Endothelial cell of umbilical vein (primary cell): ENCODE measurements at regions not wholly inside any gene's neighbourhood (a gene's known extent, or its start where the extent isn't known, plus 50 kb on each side); places are given as distances from the start of the nearest gene placed in this dataset.

Experiments used
- BruUV-seq: library from RNA; stranded (reverse); fragments of 400-500 nt; replicated peaks from 2 replicates; lab custom pipeline; 2021; lab: Mats Ljungman, UMichigan
- CTCF ChIA-PET: fragments of 300-600, 350-600 bp; sonication (Branson Sonifier 250); formaldehyde crosslinking; loops from one replicate; lab custom pipeline; 2021; ENCODE audit warnings: antibody characterized with exemption, inconsistent platforms; lab: Charles Lee
- POLR2A ChIA-PET: fragments of 300-600, 350-600 bp; sonication (Branson Sonifier 250); formaldehyde crosslinking; loops from one replicate; lab custom pipeline; 2021; ENCODE audit warnings: antibody characterized with exemption, inconsistent platforms; lab: Charles Lee
- DNase-seq: peaks from one replicate; pipeline ENCODE4 v3.0.0-alpha.2; 2011; ENCODE audit warnings: low read depth, low spot score
- FAIRE-seq: peaks from 2 replicates; lab custom pipeline; 2011; peaks lifted over from hg19 to GRCh38; lab: Jason Lieb, UNC
- H2AFZ ChIP-seq: 2 replicates; pipeline ENCODE4 v1.6.0; 2012; ENCODE audit warnings: low read depth, low read length, control low read depth, inconsistent platforms
- H3K27ac ChIP-seq: 2 replicates; pipeline ENCODE4 v1.5.1; 2011; ENCODE audit warnings: low read depth, mild to moderate bottlenecking, control low read depth, low read length, moderate library complexity; ENCODE audit not compliant: insufficient read depth
- H3K27me3 ChIP-seq, 2 experiments: 2 replicates each; pipeline versions ENCODE4 v1.6.0 to v1.6.1; 2011; ENCODE audit warnings: low read length in 2 of 2, mixed read lengths in 1 of 2; ENCODE audit not compliant: control insufficient read depth in 2 of 2, insufficient read depth in 2 of 2
- H3K36me3 ChIP-seq, 2 experiments: 2 replicates in 1 of 2; 3 replicates in 1 of 2; pipeline ENCODE4 v1.5.1; 2011; ENCODE audit warnings: low read length in 2 of 2, mild to moderate bottlenecking in 1 of 2, moderate library complexity in 1 of 2; ENCODE audit not compliant: control insufficient read depth in 2 of 2, insufficient read depth in 2 of 2; ENCODE audit errors: extremely low read depth in 1 of 2
- H3K4me1 ChIP-seq: 3 replicates; pipeline ENCODE4 v1.5.1; 2011; ENCODE audit warnings: mild to moderate bottlenecking, low read length; ENCODE audit not compliant: control insufficient read depth, insufficient read depth; ENCODE audit errors: extremely low read depth
- H3K4me2 ChIP-seq: 2 replicates; pipeline ENCODE4 v1.6.1; 2011; ENCODE audit warnings: low read length, control low read depth, mixed read lengths; ENCODE audit not compliant: insufficient read depth
- H3K4me3 ChIP-seq, 3 experiments: fragments of 200-600 bp in 1 of 3; sonication (generic), shearing (Covaris generic) in 1 of 3; replicated peaks in 1 of 3; 2 replicates each; pipeline ENCODE4 v1.5.1; 2011 to 2016; ENCODE audit warnings: control low read depth in 3 of 3, low read length in 3 of 3, mild to moderate bottlenecking in 2 of 3, inconsistent platforms in 1 of 3, low read depth in 1 of 3, moderate library complexity in 1 of 3; ENCODE audit not compliant: insufficient read depth in 1 of 3
- H3K79me2 ChIP-seq: 2 replicates; pipeline ENCODE4 v1.6.0; 2012; ENCODE audit warnings: low read length, inconsistent platforms; ENCODE audit not compliant: control insufficient read depth, insufficient read depth
- H3K9ac ChIP-seq: replicated peaks from 2 replicates; pipeline ENCODE3; 2011; ENCODE audit warnings: low read length, control low read depth; ENCODE audit not compliant: insufficient read depth; ENCODE audit errors: extremely low read depth
- H3K9me1 ChIP-seq: replicated peaks from 3 replicates; pipeline ENCODE4 v1.6.0; 2011; ENCODE audit warnings: mild to moderate bottlenecking, low read length; ENCODE audit not compliant: control insufficient read depth, insufficient read depth; ENCODE audit errors: extremely low read depth
- H3K9me3 ChIP-seq: replicated peaks from 2 replicates; pipeline ENCODE4 v1.5.1; 2012; ENCODE audit warnings: low read length, inconsistent platforms; ENCODE audit not compliant: control insufficient read depth, insufficient read depth
- H4K20me1 ChIP-seq: replicated peaks from 2 replicates; pipeline ENCODE3; 2011; ENCODE audit warnings: mild to moderate bottlenecking, low read length; ENCODE audit not compliant: control insufficient read depth, insufficient read depth; ENCODE audit errors: extremely low read depth
- EZH2 ChIP-seq: IDR thresholded peaks from 2 replicates; pipeline ENCODE4 v1.6.1; 2012; ENCODE audit warnings: borderline replicate concordance, low read depth, mild to moderate bottlenecking, moderate library complexity, low read length, inconsistent platforms; ENCODE audit not compliant: severe bottlenecking
- FOS ChIP-seq: IDR thresholded peaks from 2 replicates; pipeline ENCODE4 v1.6.1; 2011; ENCODE audit warnings: mild to moderate bottlenecking, low read length, moderate library complexity, borderline replicate concordance; ENCODE audit not compliant: insufficient read depth
- GATA2 ChIP-seq: IDR thresholded peaks from 2 replicates; pipeline ENCODE4 v1.7.0; 2011; ENCODE audit warnings: low read depth, mild to moderate bottlenecking, moderate library complexity, mixed read lengths, low read length; ENCODE audit not compliant: insufficient read length, insufficient read depth
- JUN ChIP-seq: IDR thresholded peaks from 2 replicates; pipeline ENCODE4 v1.6.1; 2011; ENCODE audit warnings: borderline replicate concordance, low read depth; ENCODE audit not compliant: insufficient read length, insufficient read depth
- MAX ChIP-seq: IDR thresholded peaks from 2 replicates; pipeline ENCODE4 v1.6.1; 2011; ENCODE audit not compliant: insufficient read depth, insufficient read length
- MYC ChIP-seq: IDR thresholded peaks from one replicate; pipeline ENCODE4 v1.6.1; 2011; ENCODE audit warnings: mild to moderate bottlenecking, low read depth, low read length
- POLR2A ChIP-seq: IDR thresholded peaks from 2 replicates; pipeline ENCODE4 v1.6.1; 2012; ENCODE audit warnings: low read depth, mild to moderate bottlenecking, control low read depth, low read length
- POLR2AphosphoS5 ChIP-seq: IDR thresholded peaks from 2 replicates; pipeline ENCODE4 v1.6.1; 2012; ENCODE audit warnings: low read depth, mild to moderate bottlenecking, control low read depth, low read length, moderate library complexity; ENCODE audit not compliant: insufficient read depth
- dilution Hi-C: fragments of 300-500 bp; cut with MboI; formaldehyde crosslinking; loops from one replicate; pipeline ENCODE4 v1.15.0; 2019; ENCODE audit warnings: low sequenced_read_pairs; ENCODE audit not compliant: extremely low pct_ligation_motif_present
- intact Hi-C: fragments of 100-400 bp; cut with micrococcal nuclease; formaldehyde crosslinking; loops from one replicate; pipeline ENCODE4 v1.10.0; 2022
- TF ChIP-seq, protein P1 (sequence below), 2 donors: IDR thresholded peaks; 1 replicate in 1 of 2; 2 replicates in 1 of 2; pipeline ENCODE4 v1.5.1; 2011; ENCODE audit warnings: low read length in 2 of 2, mild to moderate bottlenecking in 2 of 2, moderate library complexity in 2 of 2, control low read depth in 1 of 2, inconsistent platforms in 1 of 2, low read depth in 1 of 2; ENCODE audit not compliant: insufficient read depth in 1 of 2; ENCODE audit errors: extremely low read depth in 1 of 2

DNA sequence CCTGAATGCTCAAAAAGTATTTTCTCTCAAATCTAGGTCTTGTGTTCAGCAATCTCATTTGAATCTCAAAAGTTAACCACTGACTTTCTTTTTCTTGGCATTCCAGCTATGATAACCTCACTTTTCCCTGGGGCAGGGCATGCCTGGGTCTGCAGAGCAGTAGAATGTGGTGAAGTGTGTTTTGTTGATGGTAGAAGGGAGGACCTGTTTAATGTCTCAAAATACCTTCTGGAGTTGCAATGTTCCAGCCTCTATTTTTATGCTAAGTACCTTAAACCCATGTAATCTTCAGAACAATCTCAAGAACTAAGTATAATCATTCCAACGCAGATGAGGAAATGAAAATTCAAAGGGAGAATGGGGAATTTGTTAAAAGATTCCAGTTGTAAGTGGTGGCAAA lies 82.1 kb upstream of the FUT8 start:
- TF ChIP-seq MYC (no peak), POLR2A (no peak), POLR2AphosphoS5 (no peak), JUN (no peak), MAX (no peak), FOS (no peak), GATA2 (no peak)
- Histone ChIP-seq H3K9me1 (no peaks in the 10 kb centered on the region), H3K9me3 (no peaks in the 10 kb centered on the region), H3K27me3 (no peaks in the 10 kb centered on the region), H3K9ac (no peak overlapping the region), H3K36me3 (no peaks in the 10 kb centered on the region), H2AFZ (no peak overlapping the region), H3K4me1 (peaks cover 11% of the 10 kb centered on the region), H3K4me2 (no peak overlapping the region), H3K27ac (no peak overlapping the region), H3K4me3 (no peak overlapping the region), H3K79me2 (no peaks in the 10 kb centered on the region), H4K20me1 (no peaks in the 10 kb centered on the region)
- FAIRE-seq (no peak), DNase-seq (no peak)
- POLR2A ChIA-PET = no interaction called here
- intact Hi-C loops = no loop called here
- dilution Hi-C loops = no loop called here
- BruUV-seq = no TSS peak
- CTCF ChIA-PET = interaction anchor here (1.6 kb wide), 1 partner anchor 14 kb away, joined by 3 read pairs; no protein-coding TSS in a partner anchor

- Histone ChIP-seq H3K9me1 (no peaks in the 10 kb centered on the region), H3K9me3 (no peaks in the 10 kb centered on the region), H4K20me1 (no peaks in the 10 kb centered on the region), H3K36me3 (no peaks in the 10 kb centered on the region), H2AFZ (no peak overlapping the region), H3K4me2 (no peak overlapping the region), H3K79me2 (no peaks in the 10 kb centered on the region), H3K27me3 (no peaks in the 10 kb centered on the region), H3K4me1 (peaks cover 11% of the 10 kb centered on the region), H3K27ac (no peak overlapping the region), H3K4me3 (no peak overlapping the region), H3K9ac (no peak overlapping the region)
- TF ChIP-seq POLR2A = no peak
- TF ChIP-seq, protein P1, sequence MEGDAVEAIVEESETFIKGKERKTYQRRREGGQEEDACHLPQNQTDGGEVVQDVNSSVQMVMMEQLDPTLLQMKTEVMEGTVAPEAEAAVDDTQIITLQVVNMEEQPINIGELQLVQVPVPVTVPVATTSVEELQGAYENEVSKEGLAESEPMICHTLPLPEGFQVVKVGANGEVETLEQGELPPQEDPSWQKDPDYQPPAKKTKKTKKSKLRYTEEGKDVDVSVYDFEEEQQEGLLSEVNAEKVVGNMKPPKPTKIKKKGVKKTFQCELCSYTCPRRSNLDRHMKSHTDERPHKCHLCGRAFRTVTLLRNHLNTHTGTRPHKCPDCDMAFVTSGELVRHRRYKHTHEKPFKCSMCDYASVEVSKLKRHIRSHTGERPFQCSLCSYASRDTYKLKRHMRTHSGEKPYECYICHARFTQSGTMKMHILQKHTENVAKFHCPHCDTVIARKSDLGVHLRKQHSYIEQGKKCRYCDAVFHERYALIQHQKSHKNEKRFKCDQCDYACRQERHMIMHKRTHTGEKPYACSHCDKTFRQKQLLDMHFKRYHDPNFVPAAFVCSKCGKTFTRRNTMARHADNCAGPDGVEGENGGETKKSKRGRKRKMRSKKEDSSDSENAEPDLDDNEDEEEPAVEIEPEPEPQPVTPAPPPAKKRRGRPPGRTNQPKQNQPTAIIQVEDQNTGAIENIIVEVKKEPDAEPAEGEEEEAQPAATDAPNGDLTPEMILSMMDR (IDR thresholded peaks at IDR 0.05; ENCODE audit: extremely low read depth in 1 of 2, insufficient read depth in 1 of 2, low read depth in 1 of 2, low read length in 2 of 2) = no peak
- no peak for TF ChIP-seq MAX
- no peak for TF ChIP-seq FOS
- no peak for TF ChIP-seq EZH2
- FAIRE-seq = no peak
- ChIA-PET POLR2A (no interaction called here), CTCF (interaction anchor here (1.6 kb wide), 1 partner anchor 12 kb away, joined by 3 read pairs; no protein-coding TSS in a partner anchor)
- dilution Hi-C loops (no loop called here), intact Hi-C loops (no loop called here)
- BruUV-seq = no TSS peak
- no peak for DNase-seq
Observed at GRCh38 chr14:65331652-65332051, 80.9 kb upstream of the FUT8 start.
